Endothelial cell of umbilical vein (primary cell): ENCODE measurements at regions not wholly inside any gene's neighbourhood (a gene's known extent, or its start where the extent isn't known, plus 50 kb on each side); places are given as distances from the start of the nearest gene placed in this dataset.

Experiments
- BruUV-seq: library from RNA; stranded (reverse); fragments of 400-500 nt; replicated peaks from 2 replicates; lab custom pipeline; 2021; lab: Mats Ljungman, UMichigan
- CTCF ChIA-PET: fragments of 300-600, 350-600 bp; sonication (Branson Sonifier 250); formaldehyde crosslinking; loops from one replicate; lab custom pipeline; 2021; ENCODE audit warnings: antibody characterized with exemption, inconsistent platforms; lab: Charles Lee
- POLR2A ChIA-PET: fragments of 300-600, 350-600 bp; sonication (Branson Sonifier 250); formaldehyde crosslinking; loops from one replicate; lab custom pipeline; 2021; ENCODE audit warnings: antibody characterized with exemption, inconsistent platforms; lab: Charles Lee
- DNase-seq: peaks from one replicate; pipeline ENCODE4 v3.0.0-alpha.2; 2011; ENCODE audit warnings: low read depth, low spot score
- FAIRE-seq: peaks from 2 replicates; lab custom pipeline; 2011; peaks lifted over from hg19 to GRCh38; lab: Jason Lieb, UNC
- H2AFZ ChIP-seq: 2 replicates; pipeline ENCODE4 v1.6.0; 2012; ENCODE audit warnings: low read depth, low read length, control low read depth, inconsistent platforms
- H3K27ac ChIP-seq: 2 replicates; pipeline ENCODE4 v1.5.1; 2011; ENCODE audit warnings: low read depth, mild to moderate bottlenecking, control low read depth, low read length, moderate library complexity; ENCODE audit not compliant: insufficient read depth
- H3K27me3 ChIP-seq, 2 experiments: 2 replicates each; pipeline versions ENCODE4 v1.6.0 to v1.6.1; 2011; ENCODE audit warnings: low read length in 2 of 2, mixed read lengths in 1 of 2; ENCODE audit not compliant: control insufficient read depth in 2 of 2, insufficient read depth in 2 of 2
- H3K36me3 ChIP-seq, 2 experiments: 2 replicates in 1 of 2; 3 replicates in 1 of 2; pipeline ENCODE4 v1.5.1; 2011; ENCODE audit warnings: low read length in 2 of 2, mild to moderate bottlenecking in 1 of 2, moderate library complexity in 1 of 2; ENCODE audit not compliant: control insufficient read depth in 2 of 2, insufficient read depth in 2 of 2; ENCODE audit errors: extremely low read depth in 1 of 2
- H3K4me1 ChIP-seq: 3 replicates; pipeline ENCODE4 v1.5.1; 2011; ENCODE audit warnings: mild to moderate bottlenecking, low read length; ENCODE audit not compliant: control insufficient read depth, insufficient read depth; ENCODE audit errors: extremely low read depth
- H3K4me2 ChIP-seq: 2 replicates; pipeline ENCODE4 v1.6.1; 2011; ENCODE audit warnings: low read length, control low read depth, mixed read lengths; ENCODE audit not compliant: insufficient read depth
- H3K4me3 ChIP-seq, 3 experiments: fragments of 200-600 bp in 1 of 3; sonication (generic), shearing (Covaris generic) in 1 of 3; replicated peaks in 1 of 3; 2 replicates each; pipeline ENCODE4 v1.5.1; 2011 to 2016; ENCODE audit warnings: control low read depth in 3 of 3, low read length in 3 of 3, mild to moderate bottlenecking in 2 of 3, inconsistent platforms in 1 of 3, low read depth in 1 of 3, moderate library complexity in 1 of 3; ENCODE audit not compliant: insufficient read depth in 1 of 3
- H3K79me2 ChIP-seq: 2 replicates; pipeline ENCODE4 v1.6.0; 2012; ENCODE audit warnings: low read length, inconsistent platforms; ENCODE audit not compliant: control insufficient read depth, insufficient read depth
- H3K9ac ChIP-seq: replicated peaks from 2 replicates; pipeline ENCODE3; 2011; ENCODE audit warnings: low read length, control low read depth; ENCODE audit not compliant: insufficient read depth; ENCODE audit errors: extremely low read depth
- H3K9me1 ChIP-seq: replicated peaks from 3 replicates; pipeline ENCODE4 v1.6.0; 2011; ENCODE audit warnings: mild to moderate bottlenecking, low read length; ENCODE audit not compliant: control insufficient read depth, insufficient read depth; ENCODE audit errors: extremely low read depth
- H3K9me3 ChIP-seq: replicated peaks from 2 replicates; pipeline ENCODE4 v1.5.1; 2012; ENCODE audit warnings: low read length, inconsistent platforms; ENCODE audit not compliant: control insufficient read depth, insufficient read depth
- H4K20me1 ChIP-seq: replicated peaks from 2 replicates; pipeline ENCODE3; 2011; ENCODE audit warnings: mild to moderate bottlenecking, low read length; ENCODE audit not compliant: control insufficient read depth, insufficient read depth; ENCODE audit errors: extremely low read depth
- CTCF ChIP-seq, 2 donors: IDR thresholded peaks; 1 replicate in 1 of 2; 2 replicates in 1 of 2; pipeline ENCODE4 v1.5.1; 2011; ENCODE audit warnings: low read length in 2 of 2, mild to moderate bottlenecking in 2 of 2, moderate library complexity in 2 of 2, control low read depth in 1 of 2, inconsistent platforms in 1 of 2, low read depth in 1 of 2; ENCODE audit not compliant: insufficient read depth in 1 of 2; ENCODE audit errors: extremely low read depth in 1 of 2
- EZH2 ChIP-seq: IDR thresholded peaks from 2 replicates; pipeline ENCODE4 v1.6.1; 2012; ENCODE audit warnings: borderline replicate concordance, low read depth, mild to moderate bottlenecking, moderate library complexity, low read length, inconsistent platforms; ENCODE audit not compliant: severe bottlenecking
- FOS ChIP-seq: IDR thresholded peaks from 2 replicates; pipeline ENCODE4 v1.6.1; 2011; ENCODE audit warnings: mild to moderate bottlenecking, low read length, moderate library complexity, borderline replicate concordance; ENCODE audit not compliant: insufficient read depth
- GATA2 ChIP-seq: IDR thresholded peaks from 2 replicates; pipeline ENCODE4 v1.7.0; 2011; ENCODE audit warnings: low read depth, mild to moderate bottlenecking, moderate library complexity, mixed read lengths, low read length; ENCODE audit not compliant: insufficient read length, insufficient read depth
- JUN ChIP-seq: IDR thresholded peaks from 2 replicates; pipeline ENCODE4 v1.6.1; 2011; ENCODE audit warnings: borderline replicate concordance, low read depth; ENCODE audit not compliant: insufficient read length, insufficient read depth
- MAX ChIP-seq: IDR thresholded peaks from 2 replicates; pipeline ENCODE4 v1.6.1; 2011; ENCODE audit not compliant: insufficient read depth, insufficient read length
- MYC ChIP-seq: IDR thresholded peaks from one replicate; pipeline ENCODE4 v1.6.1; 2011; ENCODE audit warnings: mild to moderate bottlenecking, low read depth, low read length
- POLR2A ChIP-seq: IDR thresholded peaks from 2 replicates; pipeline ENCODE4 v1.6.1; 2012; ENCODE audit warnings: low read depth, mild to moderate bottlenecking, control low read depth, low read length
- POLR2AphosphoS5 ChIP-seq: IDR thresholded peaks from 2 replicates; pipeline ENCODE4 v1.6.1; 2012; ENCODE audit warnings: low read depth, mild to moderate bottlenecking, control low read depth, low read length, moderate library complexity; ENCODE audit not compliant: insufficient read depth
- dilution Hi-C: fragments of 300-500 bp; cut with MboI; formaldehyde crosslinking; loops from one replicate; pipeline ENCODE4 v1.15.0; 2019; ENCODE audit warnings: low sequenced_read_pairs; ENCODE audit not compliant: extremely low pct_ligation_motif_present
- intact Hi-C: fragments of 100-400 bp; cut with micrococcal nuclease; formaldehyde crosslinking; loops from one replicate; pipeline ENCODE4 v1.10.0; 2022

- H3K27me3 ChIP-seq, result no peaks in the 10 kb centered on the region
- intact Hi-C loops, result no loop called here
- DNase-seq, result no peak
- TF ChIP-seq POLR2AphosphoS5 (no peak), MYC (no peak), JUN (no peak), POLR2A (no peak), EZH2 (no peak), CTCF (IDR thresholded peaks at IDR 0.05; ENCODE audit: extremely low read depth in 1 of 2, insufficient read depth in 1 of 2, low read depth in 1 of 2, low read length in 2 of 2) (no peak), GATA2 (no peak), MAX (no peak), FOS (no peak)
- no peak overlapping the region for H2AFZ ChIP-seq
- H3K9ac ChIP-seq, result no peak overlapping the region
- no TSS peak for BruUV-seq
- H3K4me2 ChIP-seq, result no peak overlapping the region
- no peak for FAIRE-seq
- no peaks in the 10 kb centered on the region for H3K9me3 ChIP-seq
- POLR2A ChIA-PET, result no interaction called here
- H3K79me2 ChIP-seq, result no peaks in the 10 kb centered on the region
- no peak overlapping the region for H3K27ac ChIP-seq
- CTCF ChIA-PET, result no interaction called here
- dilution Hi-C loops, result no loop called here
- no peaks in the 10 kb centered on the region for H3K4me1 ChIP-seq
- no peaks in the 10 kb centered on the region for H4K20me1 ChIP-seq
- no peak overlapping the region for H3K4me3 ChIP-seq
- H3K9me1 ChIP-seq, result no peaks in the 10 kb centered on the region
- no peaks in the 10 kb centered on the region for H3K36me3 ChIP-seq
Observed at GRCh38 chr13:105607016-105607415, 928.4 kb downstream of the EFNB2 start.
